ENCODE measurements at regions not wholly inside any gene's neighbourhood (a gene's known extent, or its start where the extent isn't known, plus 50 kb on each side); places are given as distances from the start of the nearest gene placed in this dataset.

GRCh38 chr13:73779881-73780280 lies 354.3 kb downstream of the KLF12 start:
- DNase-seq: no peak

- no peak for DNase-seq
Observed at GRCh38 chr13:73778242-73778864, 355.9 kb downstream of the KLF12 start.

GRCh38 chr13:73777134-73777533 lies 357.1 kb downstream of the KLF12 start:
- DNase-seq: no peak

- DNase-seq: no peak
Observed at GRCh38 chr13:73776151-73776785, 357.9 kb downstream of the KLF12 start.

- DNase-seq: no peak
Observed at GRCh38 chr13:73773168-73773549, 361.0 kb downstream of the KLF12 start.

GRCh38 chr13:73772449-73773167 lies 361.6 kb downstream of the KLF12 start:
- no peak for DNase-seq

- DNase-seq: peak; percentile 42
Observed at GRCh38 chr13:73767747-73768315, 366.4 kb downstream of the KLF12 start.

GRCh38 chr13:73767191-73767741 lies 366.9 kb downstream of the KLF12 start:
- DNase-seq: no peak

GRCh38 chr13:73765651-73766384 lies 368.4 kb downstream of the KLF12 start:
- DNase-seq: peak; percentile 66

GRCh38 chr13:73759434-73759833 lies 374.8 kb downstream of the KLF12 start:
- DNase-seq: no peak

GRCh38 chr13:73757481-73758233 lies 376.5 kb downstream of the KLF12 start:
- DNase-seq: no peak

- DNase-seq: no peak
Observed at GRCh38 chr13:73754727-73755292, 379.4 kb downstream of the KLF12 start.

GRCh38 chr13:73754241-73754640 lies 380.0 kb downstream of the KLF12 start:
- DNase-seq: no peak

- DNase-seq: no peak
Observed at GRCh38 chr13:73751290-73751689, 382.9 kb downstream of the KLF12 start.

- DNase-seq: no peak
Observed at GRCh38 chr13:73748404-73748803, 385.8 kb downstream of the KLF12 start.

- no peak for DNase-seq
Observed at GRCh38 chr13:73745190-73745589, 389.0 kb downstream of the KLF12 start.

GRCh38 chr13:73742982-73743381 lies 391.2 kb downstream of the KLF12 start:
- no peak for DNase-seq

GRCh38 chr13:73741742-73742141 lies 392.5 kb downstream of the KLF12 start:
- DNase-seq: no peak

GRCh38 chr13:73741111-73741510 lies 393.1 kb downstream of the KLF12 start:
- no peak for DNase-seq

GRCh38 chr13:73740666-73741065 lies 393.5 kb downstream of the KLF12 start:
- no peak for DNase-seq

GRCh38 chr13:73739394-73739793 lies 394.8 kb downstream of the KLF12 start:
- DNase-seq: no peak

- DNase-seq: no peak
Observed at GRCh38 chr13:73738626-73739025, 395.6 kb downstream of the KLF12 start.

All from activated naive CD4-positive, alpha-beta T cell treated with Interleukin-2 at 50 U/mL for 16 hours (primary cell).